Caki2 (cell line): ENCODE measurements at regions not wholly inside any gene's neighbourhood (a gene's known extent, or its start where the extent isn't known, plus 50 kb on each side); places are given as distances from the start of the nearest gene placed in this dataset.
"Not testable (repeated sequence)": the region's sequence is repeated elsewhere in the genome, so short reads cannot be mapped to it uniquely, and the experiment has no call there.

Experiments used
- DNase-seq: peaks from one replicate; pipeline ENCODE4 v3.0.0-alpha.2; 2015; ENCODE audit warnings: low read depth
- in situ Hi-C: cut with HindIII; loops from 2 replicates; pipeline ENCODE4 v1.10.0; 2016; ENCODE audit warnings: low sequenced_read_pairs, low pct_unique_long_range_greater_than_20kb, mixed read lengths

GRCh38 chr2:144935736-144936135 is 415.8 kb upstream of the ZEB2 start:
- no peak for DNase-seq
- in situ Hi-C loops, result no loop called here

- in situ Hi-C loops, result no loop called here
- no peak for DNase-seq
These were observed 415.3 kb upstream of the ZEB2 start for GRCh38 chr2:144935191-144935590.

- no peak for DNase-seq
- in situ Hi-C loops, result no loop called here
These were observed 412.0 kb upstream of the ZEB2 start for GRCh38 chr2:144931960-144932359.

GRCh38 chr2:144931480-144931879 is 411.6 kb upstream of the ZEB2 start:
- DNase-seq, result no peak
- in situ Hi-C loops, result no loop called here

GRCh38 chr2:144927429-144927828 is 407.5 kb upstream of the ZEB2 start:
- in situ Hi-C loops, result no loop called here
- DNase-seq, result no peak

- in situ Hi-C loops, result no loop called here
These were observed 406.0 kb upstream of the ZEB2 start for GRCh38 chr2:144925886-144926285.

GRCh38 chr2:144924827-144925226 is 404.9 kb upstream of the ZEB2 start:
- DNase-seq, result no peak
- in situ Hi-C loops, result no loop called here

More at GRCh38 chr2:144925886-144926285, 406.0 kb upstream of the ZEB2 start:
- DNase-seq, result no peak

- in situ Hi-C loops, result no loop called here
- DNase-seq, result no peak
These were observed 402.6 kb upstream of the ZEB2 start for GRCh38 chr2:144922519-144922918.

GRCh38 chr2:144920755-144921530 is 401.0 kb upstream of the ZEB2 start:
- in situ Hi-C loops, result no loop called here
- no peak for DNase-seq

GRCh38 chr2:144914622-144915318 is 394.9 kb upstream of the ZEB2 start:
- in situ Hi-C loops, result no loop called here
- DNase-seq, result no peak

- no peak for DNase-seq
- in situ Hi-C loops, result no loop called here
These were observed 394.2 kb upstream of the ZEB2 start for GRCh38 chr2:144914113-144914512.

- in situ Hi-C loops, result no loop called here
These were observed 392.3 kb upstream of the ZEB2 start for GRCh38 chr2:144912206-144912605.

GRCh38 chr2:144905956-144906355 is 386.0 kb upstream of the ZEB2 start:
- no peak for DNase-seq
- in situ Hi-C loops, result no loop called here

More at GRCh38 chr2:144912206-144912605, 392.3 kb upstream of the ZEB2 start:
- DNase-seq, result no peak

GRCh38 chr2:144904612-144905011 is 384.7 kb upstream of the ZEB2 start:
- no peak for DNase-seq
- in situ Hi-C loops, result no loop called here

GRCh38 chr2:144903045-144903444 is 383.1 kb upstream of the ZEB2 start:
- in situ Hi-C loops, DNase-seq: not testable (repeated sequence)

- in situ Hi-C loops, DNase-seq: not testable (repeated sequence)
These were observed 381.5 kb upstream of the ZEB2 start for GRCh38 chr2:144901386-144901785.

- in situ Hi-C loops, result no loop called here
- no peak for DNase-seq
These were observed 376.4 kb upstream of the ZEB2 start for GRCh38 chr2:144896341-144896740.

- DNase-seq, result no peak
- in situ Hi-C loops, result no loop called here
These were observed 375.0 kb upstream of the ZEB2 start for GRCh38 chr2:144894612-144895599.

- DNase-seq, result no peak
- in situ Hi-C loops, result no loop called here
These were observed 373.5 kb upstream of the ZEB2 start for GRCh38 chr2:144893464-144893863.
